ENCODE measurements at regions not wholly inside any gene's neighbourhood (a gene's known extent, or its start where the extent isn't known, plus 50 kb on each side); places are given as distances from the start of the nearest gene placed in this dataset.

DNA sequence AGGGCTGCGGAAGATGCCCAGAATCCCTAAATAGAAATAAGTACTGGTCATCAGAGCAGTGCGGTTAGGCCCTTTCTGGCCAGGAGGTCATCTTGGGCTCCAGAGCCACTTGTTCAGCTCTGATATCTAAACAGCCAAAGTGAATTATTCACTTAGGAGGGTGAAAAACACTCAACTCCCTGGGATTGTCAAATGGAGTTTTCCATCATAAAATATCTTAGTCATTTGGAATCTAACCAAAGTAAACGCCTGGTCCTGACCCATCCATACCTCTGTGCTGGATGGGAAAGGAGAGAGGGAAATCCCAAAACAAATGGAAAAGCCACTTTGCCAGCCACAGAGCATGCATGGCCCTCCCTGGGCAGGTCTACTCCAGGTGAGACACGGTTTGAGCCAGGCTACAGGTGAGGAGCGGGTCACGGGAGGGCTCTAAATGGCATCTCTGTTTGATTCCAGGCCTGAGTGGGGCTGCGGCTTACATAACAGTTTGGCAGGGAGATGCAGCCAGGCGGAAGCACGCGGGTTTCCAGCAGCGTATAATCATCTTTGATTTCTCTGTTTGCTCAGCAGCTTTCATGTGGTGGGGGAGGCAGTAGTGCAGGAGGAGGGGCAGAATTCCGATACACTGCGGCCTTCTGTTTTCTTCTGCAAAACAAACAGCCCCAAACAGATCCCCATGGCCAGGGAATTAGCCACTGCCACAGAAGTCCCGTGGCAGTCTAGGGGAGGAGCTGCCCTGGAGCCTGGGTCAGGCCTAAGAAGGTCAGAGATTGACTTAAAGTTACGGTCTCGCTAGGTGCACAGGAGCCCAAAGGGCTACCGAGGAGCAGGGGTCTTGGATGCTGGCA lies 59.1 kb upstream of the ZNF648 start:
- TF ChIP-seq POLR2A (IDR thresholded peaks at IDR 0.05): no peak
- TF ChIP-seq, protein P1, sequence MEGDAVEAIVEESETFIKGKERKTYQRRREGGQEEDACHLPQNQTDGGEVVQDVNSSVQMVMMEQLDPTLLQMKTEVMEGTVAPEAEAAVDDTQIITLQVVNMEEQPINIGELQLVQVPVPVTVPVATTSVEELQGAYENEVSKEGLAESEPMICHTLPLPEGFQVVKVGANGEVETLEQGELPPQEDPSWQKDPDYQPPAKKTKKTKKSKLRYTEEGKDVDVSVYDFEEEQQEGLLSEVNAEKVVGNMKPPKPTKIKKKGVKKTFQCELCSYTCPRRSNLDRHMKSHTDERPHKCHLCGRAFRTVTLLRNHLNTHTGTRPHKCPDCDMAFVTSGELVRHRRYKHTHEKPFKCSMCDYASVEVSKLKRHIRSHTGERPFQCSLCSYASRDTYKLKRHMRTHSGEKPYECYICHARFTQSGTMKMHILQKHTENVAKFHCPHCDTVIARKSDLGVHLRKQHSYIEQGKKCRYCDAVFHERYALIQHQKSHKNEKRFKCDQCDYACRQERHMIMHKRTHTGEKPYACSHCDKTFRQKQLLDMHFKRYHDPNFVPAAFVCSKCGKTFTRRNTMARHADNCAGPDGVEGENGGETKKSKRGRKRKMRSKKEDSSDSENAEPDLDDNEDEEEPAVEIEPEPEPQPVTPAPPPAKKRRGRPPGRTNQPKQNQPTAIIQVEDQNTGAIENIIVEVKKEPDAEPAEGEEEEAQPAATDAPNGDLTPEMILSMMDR (IDR thresholded peaks at IDR 0.05): no peak
- Histone ChIP-seq H3K27ac (peak overlapping the region in 2 of 3 donors; percentile 27 to 43), H3K36me3 (no peaks in the 10 kb centered on the region), H3K27me3 (no peaks in the 10 kb centered on the region), H3K9me3 (no peaks in the 10 kb centered on the region), H3K4me1 (no peaks in the 10 kb centered on the region), H3K4me3 (no peak overlapping the region)
- ATAC-seq (peak; percentile 83 to 94 (median 88)), DNase-seq (peak; percentile 66 to 68 (median 67))
- intact Hi-C loops (cut with DNase I): no loop called here
- 50% methylated on average over 12 of the region's 17 CpGs for whole genome bisulfite sequencing (ENCODE audit: insufficient coverage, low coverage, low lambda C conversion rate, missing lambda C conversion rate)

DNA sequence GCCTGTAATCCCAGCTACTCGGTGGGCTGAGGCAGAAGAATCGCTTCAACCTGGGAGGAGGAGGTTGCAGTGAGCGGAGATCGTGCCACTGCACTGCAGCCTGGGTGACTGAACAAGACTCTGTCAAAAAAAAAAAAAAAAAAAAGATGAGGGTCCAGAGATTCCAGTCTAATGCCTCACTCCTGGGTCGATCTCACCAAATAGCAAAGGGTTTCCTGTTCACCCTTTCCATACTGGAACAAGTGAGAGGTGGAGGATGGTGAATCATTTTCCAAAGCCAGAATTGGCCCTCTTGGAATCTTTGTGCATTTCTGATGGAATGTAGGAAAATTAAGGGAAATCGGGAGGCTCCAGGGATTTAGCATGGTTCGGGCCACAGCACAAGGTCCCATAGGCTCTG lies 58.1 kb upstream of the ZNF648 start:
- DNase-seq (no peak), ATAC-seq (no peak)
- 75% methylated on average over 6 of the region's 7 CpGs for WGBS (ENCODE audit: insufficient coverage, low coverage, low lambda C conversion rate, missing lambda C conversion rate)
- Histone ChIP-seq H3K27ac (no peak overlapping the region), H3K4me1 (no peaks in the 10 kb centered on the region), H3K9me3 (no peaks in the 10 kb centered on the region), H3K36me3 (no peaks in the 10 kb centered on the region), H3K27me3 (no peaks in the 10 kb centered on the region), H3K4me3 (no peak overlapping the region)
- intact Hi-C loops (cut with DNase I): no loop called here
- TF ChIP-seq, protein P1 (IDR thresholded peaks at IDR 0.05): no peak
- no peak for TF ChIP-seq POLR2A (IDR thresholded peaks at IDR 0.05)

DNA sequence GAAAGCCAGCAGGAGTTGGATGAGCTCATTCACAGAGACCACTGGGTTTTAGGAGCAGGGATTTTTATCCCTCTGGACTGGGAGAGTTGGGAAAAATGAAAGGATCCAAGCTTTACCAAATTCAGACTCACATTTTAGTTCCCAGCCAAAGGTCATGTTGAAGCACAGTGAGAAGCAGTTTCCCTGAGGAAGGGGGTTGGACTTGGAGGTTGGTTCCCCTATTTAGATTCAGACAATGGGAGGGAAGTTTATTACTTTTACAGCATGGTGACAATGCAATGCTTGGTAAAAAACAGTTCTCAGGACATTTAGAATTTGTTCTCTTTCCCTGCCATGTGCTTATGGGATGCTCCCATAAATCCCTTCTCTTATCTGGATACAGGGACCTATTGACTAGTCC lies 57.3 kb upstream of the ZNF648 start:
- intact Hi-C loops (cut with DNase I): no loop called here
- no peak for DNase-seq
- ATAC-seq: no peak

DNA sequence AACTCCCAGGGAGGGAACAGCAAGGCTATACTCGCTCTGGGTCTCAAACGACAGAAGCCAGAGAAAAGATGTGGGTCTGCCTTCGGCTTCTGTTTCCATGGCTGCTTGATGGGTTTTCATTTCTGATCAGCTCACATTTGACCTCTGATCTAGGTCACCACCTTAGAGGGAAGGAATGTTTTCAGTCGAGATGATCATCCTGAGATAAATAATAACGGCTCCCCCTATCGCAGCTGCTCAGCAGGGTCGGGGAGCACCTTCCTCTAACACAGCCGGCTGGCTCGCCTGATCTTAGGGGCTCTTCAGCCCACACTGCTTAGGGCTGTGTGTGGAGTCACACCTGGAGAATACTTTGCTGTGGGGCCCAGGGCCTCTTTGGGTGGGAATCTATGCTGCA lies 53.1 kb upstream of the ZNF648 start:
- DNase-seq: no peak
- Histone ChIP-seq H3K9me3 (no peaks in the 10 kb centered on the region), H3K4me3 (no peak overlapping the region), H3K27ac (no peak overlapping the region), H3K4me1 (no peaks in the 10 kb centered on the region), H3K27me3 (no peaks in the 10 kb centered on the region), H3K36me3 (no peaks in the 10 kb centered on the region)
- intact Hi-C loops (cut with DNase I): no loop called here
- ATAC-seq: peak in 1 of 4 donors; percentile 19
- WGBS (ENCODE audit: insufficient coverage, low coverage, low lambda C conversion rate, missing lambda C conversion rate): 66% methylated on average over 3 of the region's 9 CpGs
- TF ChIP-seq, protein P1 (IDR thresholded peaks at IDR 0.05): no peak
- no peak for TF ChIP-seq POLR2A (IDR thresholded peaks at IDR 0.05)

More for the DNA sequence above, 57.3 kb upstream of the ZNF648 start:
- Histone ChIP-seq H3K9me3 (no peaks in the 10 kb centered on the region), H3K4me1 (no peaks in the 10 kb centered on the region), H3K27ac (no peak overlapping the region), H3K27me3 (no peaks in the 10 kb centered on the region), H3K36me3 (no peaks in the 10 kb centered on the region), H3K4me3 (no peak overlapping the region)
- no peak for TF ChIP-seq POLR2A (IDR thresholded peaks at IDR 0.05)
- TF ChIP-seq, protein P1 (IDR thresholded peaks at IDR 0.05): no peak
